NT2/D1 (cell line): ENCODE measurements at regions not wholly inside any gene's neighbourhood (a gene's known extent, or its start where the extent isn't known, plus 50 kb on each side); places are given as distances from the start of the nearest gene placed in this dataset.

Experiments
- DNase-seq: peaks from one replicate; pipeline ENCODE4 v3.0.0-alpha.2; 2011; ENCODE audit warnings: low read depth, low spot score
- H3K27me3 ChIP-seq: 2 replicates; pipeline ENCODE4 v1.6.0; 2011; ENCODE audit warnings: mild to moderate bottlenecking; ENCODE audit not compliant: insufficient read length, insufficient read depth
- H3K36me3 ChIP-seq: 2 replicates; pipeline ENCODE4 v1.6.1; 2011; ENCODE audit warnings: mild to moderate bottlenecking, low read length, mixed read lengths; ENCODE audit not compliant: insufficient read depth, insufficient read length
- H3K4me1 ChIP-seq: 2 replicates; pipeline ENCODE4 v1.5.1; 2011; ENCODE audit not compliant: insufficient read depth, insufficient read length
- H3K4me3 ChIP-seq: 2 replicates; pipeline ENCODE4 v1.5.1; 2011; ENCODE audit warnings: low read depth; ENCODE audit not compliant: insufficient read length
- H3K9ac ChIP-seq: 2 replicates; pipeline ENCODE4 v1.6.0; 2011; ENCODE audit warnings: low read depth; ENCODE audit not compliant: insufficient read length
- H3K9me3 ChIP-seq: 2 replicates; pipeline ENCODE4 v1.5.1; 2011; ENCODE audit warnings: mild to moderate bottlenecking, low read length; ENCODE audit not compliant: insufficient read depth
- SUZ12 ChIP-seq: IDR thresholded peaks from 2 replicates; pipeline ENCODE4 v1.6.1; 2011; ENCODE audit not compliant: insufficient read length, insufficient read depth; ENCODE audit errors: extremely low read depth
- YY1 ChIP-seq: IDR thresholded peaks from 2 replicates; pipeline ENCODE4 v1.6.1; 2011; ENCODE audit not compliant: insufficient read length, insufficient read depth
- ZNF274 ChIP-seq: IDR thresholded peaks from 2 replicates; pipeline ENCODE4 v1.6.1; 2011; ENCODE audit warnings: mild to moderate bottlenecking, low read depth, low read length

GRCh38 chr21:17436626-17437111 lies 76.2 kb upstream of the CXADR start:
- no peaks in the 10 kb centered on the region for H3K4me1 ChIP-seq
- DNase-seq, result no peak
- no peak overlapping the region for H3K9ac ChIP-seq
- TF ChIP-seq ZNF274, result no peak
- no peak for TF ChIP-seq YY1
- TF ChIP-seq SUZ12, result no peak
- no peaks in the 10 kb centered on the region for H3K9me3 ChIP-seq
- H3K27me3 ChIP-seq, result no peaks in the 10 kb centered on the region
- H3K4me3 ChIP-seq, result no peak overlapping the region
- no peaks in the 10 kb centered on the region for H3K36me3 ChIP-seq

- Histone ChIP-seq H3K4me3 (no peak overlapping the region), H3K4me1 (no peaks in the 10 kb centered on the region), H3K9me3 (no peaks in the 10 kb centered on the region), H3K9ac (no peak overlapping the region), H3K36me3 (no peaks in the 10 kb centered on the region), H3K27me3 (no peaks in the 10 kb centered on the region)
- no peak for TF ChIP-seq YY1
- TF ChIP-seq ZNF274, result no peak
- no peak for TF ChIP-seq SUZ12
- DNase-seq, result peak; percentile 60
These were observed 74.2 kb upstream of the CXADR start for GRCh38 chr21:17438635-17439034.

DNA sequence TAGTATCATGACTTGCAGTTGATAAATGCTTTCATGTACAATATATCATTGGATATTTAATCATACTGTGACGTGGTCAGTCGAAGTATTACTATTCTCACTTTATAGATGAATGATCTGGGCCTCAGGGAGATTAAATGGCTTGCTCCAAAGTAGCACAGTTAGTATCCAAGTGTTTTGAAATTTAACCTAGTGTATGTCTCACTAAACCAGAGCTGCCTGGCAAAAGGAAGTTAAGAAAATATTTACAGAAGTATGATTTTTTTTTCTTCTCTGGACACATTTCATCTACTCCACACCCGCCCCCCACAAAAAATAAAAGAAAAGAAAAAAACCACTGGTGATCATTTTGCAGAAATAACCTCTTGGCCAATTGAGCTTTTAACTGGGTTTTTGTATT lies 71.9 kb upstream of the CXADR start:
- no peak overlapping the region for H3K9ac ChIP-seq
- H3K27me3 ChIP-seq, result no peaks in the 10 kb centered on the region
- no peaks in the 10 kb centered on the region for H3K4me1 ChIP-seq
- DNase-seq, result no peak
- no peak overlapping the region for H3K4me3 ChIP-seq
- H3K9me3 ChIP-seq, result no peaks in the 10 kb centered on the region
- TF ChIP-seq ZNF274 (no peak), YY1 (no peak), SUZ12 (no peak)
- no peaks in the 10 kb centered on the region for H3K36me3 ChIP-seq

- no peak overlapping the region for H3K9ac ChIP-seq
- H3K4me1 ChIP-seq, result no peaks in the 10 kb centered on the region
- H3K4me3 ChIP-seq, result no peak overlapping the region
- no peaks in the 10 kb centered on the region for H3K36me3 ChIP-seq
- TF ChIP-seq SUZ12 (no peak), YY1 (no peak), ZNF274 (no peak)
- no peak for DNase-seq
- H3K27me3 ChIP-seq, result no peaks in the 10 kb centered on the region
- no peaks in the 10 kb centered on the region for H3K9me3 ChIP-seq
These were observed 71.5 kb upstream of the CXADR start for GRCh38 chr21:17441370-17441769.

GRCh38 chr21:17442165-17442564 lies 70.7 kb upstream of the CXADR start:
- no peaks in the 10 kb centered on the region for H3K4me1 ChIP-seq
- H3K9ac ChIP-seq, result no peak overlapping the region
- TF ChIP-seq YY1 (no peak), SUZ12 (no peak), ZNF274 (no peak)
- H3K27me3 ChIP-seq, result no peaks in the 10 kb centered on the region
- H3K4me3 ChIP-seq, result no peak overlapping the region
- DNase-seq, result no peak
- no peaks in the 10 kb centered on the region for H3K9me3 ChIP-seq
- H3K36me3 ChIP-seq, result no peaks in the 10 kb centered on the region

DNA sequence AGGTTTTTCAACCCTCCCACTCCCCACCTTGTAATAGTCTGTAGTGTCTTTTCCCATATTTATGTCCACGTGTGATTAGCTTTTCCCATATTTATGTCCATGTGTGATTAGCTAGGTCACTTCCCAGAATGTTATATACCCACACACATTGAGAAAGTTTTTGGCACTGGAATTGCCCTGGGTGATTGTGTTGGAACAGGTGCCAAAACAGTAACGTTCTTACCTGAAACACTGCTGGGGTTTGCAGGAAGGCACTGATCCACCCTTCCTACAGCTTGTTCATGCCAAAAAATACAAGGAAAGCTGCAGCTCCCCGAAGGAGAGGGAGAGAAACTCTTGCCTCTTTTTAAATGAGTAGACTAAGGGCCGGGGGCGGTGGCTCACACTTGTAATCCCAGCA lies 68.0 kb upstream of the CXADR start:
- Histone ChIP-seq H3K9me3 (no peaks in the 10 kb centered on the region), H3K27me3 (no peaks in the 10 kb centered on the region), H3K36me3 (no peaks in the 10 kb centered on the region), H3K4me1 (no peaks in the 10 kb centered on the region), H3K9ac (no peak overlapping the region), H3K4me3 (no peak overlapping the region)
- TF ChIP-seq ZNF274, result no peak
- TF ChIP-seq SUZ12, result no peak
- TF ChIP-seq YY1, result no peak
- no peak for DNase-seq

DNA sequence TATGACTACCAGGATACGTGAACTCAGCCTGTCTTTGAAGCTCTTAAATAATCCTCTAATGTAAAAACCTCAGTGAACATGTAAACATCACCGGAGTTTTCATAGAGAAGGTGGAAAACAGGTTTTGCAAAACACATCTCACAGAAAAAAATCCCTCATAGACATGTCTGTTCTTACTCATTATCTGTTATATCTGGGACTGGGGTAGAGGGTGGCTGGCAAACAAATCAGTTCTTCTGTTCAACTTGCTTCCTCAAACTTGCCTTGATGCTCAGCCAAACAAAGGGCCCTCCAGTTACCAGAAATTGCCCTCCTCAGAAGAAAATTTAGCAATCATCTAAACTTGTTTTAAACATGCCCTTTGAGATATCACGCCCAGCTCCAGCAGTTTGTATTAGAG lies 66.1 kb upstream of the CXADR start:
- no peak overlapping the region for H3K4me3 ChIP-seq
- no peaks in the 10 kb centered on the region for H3K4me1 ChIP-seq
- H3K27me3 ChIP-seq, result no peaks in the 10 kb centered on the region
- no peak overlapping the region for H3K9ac ChIP-seq
- no peak for DNase-seq
- TF ChIP-seq YY1, result no peak
- TF ChIP-seq SUZ12, result no peak
- TF ChIP-seq ZNF274, result no peak
- H3K36me3 ChIP-seq, result no peaks in the 10 kb centered on the region
- no peaks in the 10 kb centered on the region for H3K9me3 ChIP-seq

- TF ChIP-seq ZNF274 (no peak), YY1 (no peak)
- no peaks in the 10 kb centered on the region for H3K27me3 ChIP-seq
- no peak overlapping the region for H3K4me3 ChIP-seq
- no peak for DNase-seq
- no peak overlapping the region for H3K9ac ChIP-seq
- H3K4me1 ChIP-seq, result no peaks in the 10 kb centered on the region
- no peaks in the 10 kb centered on the region for H3K9me3 ChIP-seq
- no peaks in the 10 kb centered on the region for H3K36me3 ChIP-seq
These were observed 63.1 kb upstream of the CXADR start for GRCh38 chr21:17449701-17450100.
